NCI-H345 treated with DMSO at 0.1 percent for 48 hours (cell line): ENCODE measurements at regions not wholly inside any gene's neighbourhood (a gene's known extent, or its start where the extent isn't known, plus 50 kb on each side); places are given as distances from the start of the nearest gene placed in this dataset.

Source experiments
- DNase-seq: peaks from one replicate; lab custom pipeline; 2025; ENCODE audit not compliant: unreplicated experiment; lab: John Stamatoyannopoulos, UW

DNA sequence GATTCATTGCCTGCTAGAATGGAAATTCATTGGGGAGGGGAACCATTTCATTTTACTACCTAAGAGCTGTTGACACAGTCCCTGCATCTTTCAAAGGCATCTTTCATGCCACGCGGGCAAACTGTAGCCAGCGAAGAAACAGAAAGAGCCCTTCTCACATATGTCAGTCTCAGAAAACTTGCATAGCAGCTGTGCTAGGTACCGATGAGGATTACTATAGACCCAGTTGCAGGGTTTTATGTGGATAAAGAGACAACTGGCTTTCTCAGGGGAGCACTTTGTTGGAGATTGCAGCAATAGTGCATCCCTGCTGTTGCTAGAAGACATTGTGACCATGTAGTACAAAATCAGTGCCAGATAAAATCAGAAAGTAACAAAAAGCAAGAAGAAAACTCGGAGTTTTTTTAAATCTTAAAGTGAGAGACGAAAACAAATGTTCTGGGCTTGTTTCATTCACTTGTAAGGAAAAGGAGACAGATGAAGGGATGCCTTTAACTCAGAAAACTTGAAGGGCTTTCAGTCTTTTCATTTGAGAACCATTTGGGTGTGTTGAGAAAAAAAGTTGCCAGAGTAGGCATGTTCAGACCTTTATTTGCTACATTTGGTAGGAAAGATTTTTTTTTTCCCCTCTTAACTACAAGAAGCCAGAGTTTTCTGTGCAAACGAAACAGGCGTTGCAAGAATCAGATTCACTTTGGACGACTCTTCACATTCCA is 804.1 kb downstream of the USP25 start:
- DNase-seq = no peak

DNA sequence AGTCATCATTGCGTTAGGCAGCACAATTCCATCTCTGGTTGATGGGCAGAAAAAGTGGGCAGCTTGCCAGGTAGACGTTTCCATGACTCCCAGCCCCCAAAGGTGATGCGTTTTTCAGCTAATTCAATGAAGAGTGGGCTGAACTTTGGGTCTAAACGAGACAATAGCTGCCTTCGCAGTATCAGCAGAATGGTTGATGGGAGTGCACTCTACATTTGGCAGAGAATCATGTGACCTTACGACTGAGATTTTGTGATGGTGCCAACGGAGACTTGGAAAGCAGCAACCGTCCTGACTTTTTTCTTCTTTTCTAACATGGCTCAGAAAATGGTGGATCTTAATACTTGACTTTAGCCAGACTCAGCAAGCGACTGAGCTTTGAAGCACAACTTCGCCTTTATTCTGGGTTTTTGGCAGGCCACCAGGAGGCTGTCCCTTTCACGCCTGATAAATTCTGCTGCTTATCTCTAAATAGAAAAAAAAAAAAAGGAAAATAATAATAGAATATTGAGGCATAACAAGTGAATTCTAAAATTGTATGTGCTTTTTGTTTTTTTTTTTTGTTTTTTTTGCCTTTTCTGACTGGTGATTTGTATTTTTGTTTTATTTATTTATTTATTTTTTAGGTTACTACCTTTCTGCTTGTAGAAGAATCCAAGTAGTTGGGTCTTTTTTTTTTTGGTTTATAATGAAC is 804.8 kb downstream of the USP25 start:
- DNase-seq = peak; percentile 49

DNA sequence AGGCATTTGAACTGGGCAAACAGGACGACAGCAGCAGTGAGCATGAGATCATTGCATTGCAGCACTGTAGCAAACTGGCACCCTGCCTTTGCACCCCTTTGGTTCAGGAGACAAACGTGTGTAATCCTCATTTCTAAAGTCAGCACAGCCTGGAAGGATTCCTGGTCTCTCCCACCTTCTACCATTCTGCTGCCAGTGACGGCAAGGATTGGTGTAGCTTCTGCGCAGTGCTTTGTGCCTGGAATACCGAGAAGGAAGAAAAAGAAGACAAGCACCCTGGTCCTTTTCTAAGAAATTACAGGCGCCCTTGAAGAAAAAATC is 805.3 kb downstream of the USP25 start:
- DNase-seq = peak; percentile 44

DNA sequence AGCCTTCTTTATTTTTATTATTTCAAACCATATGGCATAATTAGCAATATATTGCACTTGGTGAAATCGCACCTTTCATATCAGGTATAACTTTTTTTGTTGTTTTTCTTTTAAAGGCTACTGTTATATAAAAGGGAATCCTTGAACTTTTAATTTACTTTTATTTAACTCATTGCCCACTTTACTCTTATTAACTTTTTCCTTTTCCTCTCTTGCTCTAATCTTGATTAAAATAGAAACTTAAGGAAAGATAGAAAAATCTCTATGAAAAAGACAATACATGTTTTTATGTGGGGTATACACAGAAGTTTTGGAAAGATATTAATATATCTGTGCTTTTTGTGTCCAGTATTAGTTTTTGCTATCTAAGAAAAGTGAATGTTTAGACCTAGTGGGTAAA is 805.8 kb downstream of the USP25 start:
- no peak for DNase-seq

DNA sequence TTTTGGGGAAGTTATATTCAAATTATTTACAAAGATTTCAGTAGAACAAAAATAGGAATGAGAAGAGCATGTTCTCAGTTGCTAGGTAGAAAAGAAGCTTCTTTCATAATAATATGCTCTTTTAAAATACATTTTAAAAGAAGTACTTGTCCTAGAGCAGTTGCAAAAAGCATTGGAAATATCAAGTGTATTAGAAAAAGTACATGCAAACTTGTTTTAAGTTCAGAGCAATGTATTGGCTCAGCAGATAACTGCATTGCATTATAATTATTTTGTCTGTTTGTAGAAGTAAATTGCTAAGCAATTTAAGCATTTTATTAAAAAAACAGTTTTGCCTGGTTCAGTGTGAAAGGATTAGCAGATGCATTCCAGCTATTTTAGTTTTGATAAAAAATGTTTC is 806.4 kb downstream of the USP25 start:
- no peak for DNase-seq

DNA sequence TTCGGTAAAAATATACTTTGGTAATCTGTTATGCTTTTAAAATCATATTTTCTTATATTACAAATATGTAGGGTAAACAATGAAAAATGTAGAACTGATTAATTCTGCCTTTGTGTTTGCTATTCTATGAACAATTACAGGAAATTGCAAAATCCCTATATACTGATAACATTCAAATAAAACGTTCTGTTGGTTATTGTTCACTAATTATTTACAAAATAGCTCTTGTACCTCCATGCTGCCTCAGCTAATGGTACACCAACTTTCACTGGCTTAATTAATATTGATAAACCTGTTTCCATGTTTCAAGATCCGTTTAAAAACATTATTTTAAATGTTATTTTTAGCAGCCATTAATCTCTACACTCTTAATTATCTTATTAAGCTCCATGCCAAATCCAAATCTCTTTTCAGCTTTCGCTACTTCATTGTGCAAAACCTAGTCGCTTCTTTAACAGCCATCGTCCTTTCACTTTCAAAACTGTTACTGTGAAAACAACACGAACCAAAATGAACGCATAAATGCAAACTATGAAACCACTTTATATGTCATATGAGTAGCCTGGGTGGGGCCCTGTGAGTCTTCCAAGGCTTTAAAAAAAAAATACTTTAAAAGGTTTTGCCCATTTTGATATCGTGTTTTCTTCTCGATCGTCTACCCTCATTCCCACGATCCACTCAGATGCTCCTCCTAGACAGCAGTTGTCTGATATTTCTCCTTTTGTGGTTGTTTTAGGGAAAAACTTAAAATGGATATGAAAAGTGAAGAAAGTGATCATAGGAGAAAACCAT is 807.1 kb downstream of the USP25 start:
- DNase-seq = no peak

DNA sequence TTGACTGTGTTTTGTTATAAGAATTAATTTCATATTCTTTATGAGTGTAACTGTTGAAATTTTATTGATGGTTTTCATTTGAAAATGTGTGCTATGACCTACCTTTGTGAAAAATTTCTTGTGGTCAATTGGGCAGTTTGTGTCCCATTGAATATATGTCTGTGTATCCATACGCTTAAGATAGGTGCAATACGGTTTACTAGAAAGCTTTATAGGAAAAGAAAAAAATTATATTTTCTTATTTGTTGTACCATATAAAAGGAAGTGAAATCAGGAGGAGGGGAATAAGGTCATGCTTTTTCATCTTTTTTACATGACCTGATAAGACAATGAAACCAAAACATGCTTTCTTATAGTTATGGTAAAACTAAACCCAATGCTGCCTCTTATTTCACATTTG is 807.7 kb downstream of the USP25 start:
- DNase-seq = no peak

DNA sequence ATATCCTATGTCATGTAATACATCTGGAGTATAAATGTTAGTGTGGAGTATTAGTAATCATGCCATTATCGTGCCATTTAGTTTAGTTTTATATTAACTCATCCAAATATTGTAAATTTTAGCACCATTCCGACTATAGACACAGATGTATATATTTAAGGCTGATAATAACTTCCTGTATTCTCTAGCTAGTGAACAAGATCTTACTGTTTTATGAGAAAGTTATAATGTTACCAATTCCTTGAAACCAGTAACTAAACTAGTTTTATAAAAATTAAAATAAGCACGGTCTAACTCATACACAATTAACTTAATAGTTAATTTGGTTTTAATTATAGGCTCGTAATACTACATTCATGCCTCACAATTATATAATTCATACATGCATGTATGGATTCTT is 808.6 kb downstream of the USP25 start:
- no peak for DNase-seq

DNA sequence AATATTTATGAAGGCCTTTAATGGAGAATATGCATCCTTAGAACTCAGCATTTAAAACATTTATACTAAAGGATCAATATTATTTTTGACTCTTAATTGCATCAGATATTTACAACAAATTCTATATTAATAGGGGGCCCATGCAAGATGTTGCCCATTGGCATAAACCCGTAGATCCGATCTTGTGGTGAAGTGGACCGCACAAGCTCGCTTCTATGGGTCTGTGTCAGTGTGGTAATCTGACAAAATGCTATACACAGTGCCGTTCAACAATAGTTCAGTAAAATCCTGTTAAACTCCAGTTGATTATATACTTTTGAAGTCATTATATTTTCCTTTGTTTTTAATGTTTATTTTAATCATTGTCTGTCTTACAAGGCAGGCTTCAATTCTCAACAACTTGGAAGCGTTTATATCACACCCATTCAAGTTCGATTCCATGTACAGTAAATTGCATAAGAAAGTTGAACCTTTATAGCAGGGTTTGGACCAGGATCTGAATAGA is 809.2 kb downstream of the USP25 start:
- DNase-seq = no peak

DNA sequence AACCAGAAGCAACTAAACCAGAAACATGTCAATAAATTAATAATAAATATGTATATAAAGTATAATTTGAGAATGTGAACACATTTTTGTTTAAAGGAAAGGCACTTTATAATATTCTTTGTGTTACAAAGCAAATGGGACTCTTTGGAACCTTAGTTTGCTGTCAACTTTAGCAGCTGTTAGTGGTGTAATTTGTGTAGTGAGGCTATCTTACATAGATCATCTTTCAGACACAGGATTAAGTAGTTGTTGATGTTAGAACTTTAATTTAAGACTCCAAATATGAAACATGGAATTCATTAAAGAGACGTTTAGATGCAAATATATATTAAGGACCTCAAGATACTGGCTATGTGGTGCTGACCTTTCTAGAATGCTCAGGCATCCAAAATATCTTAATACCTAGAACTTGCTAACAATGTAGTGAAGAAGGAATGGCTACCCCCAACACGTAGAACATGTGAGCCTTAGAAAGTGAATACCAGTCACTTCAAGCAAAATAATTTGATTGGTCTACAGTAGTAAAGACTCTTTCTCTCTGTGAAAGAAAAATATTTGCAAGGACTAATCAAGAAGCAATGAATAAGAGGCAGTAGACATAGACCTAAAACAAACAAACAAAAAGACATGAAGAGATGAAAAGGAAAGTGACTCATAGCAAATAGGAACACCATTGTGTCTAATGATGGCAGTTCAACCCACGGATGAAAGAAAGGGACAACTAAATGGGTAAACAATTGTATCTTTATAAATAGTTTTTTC is 811.4 kb downstream of the USP25 start:
- no peak for DNase-seq

DNA sequence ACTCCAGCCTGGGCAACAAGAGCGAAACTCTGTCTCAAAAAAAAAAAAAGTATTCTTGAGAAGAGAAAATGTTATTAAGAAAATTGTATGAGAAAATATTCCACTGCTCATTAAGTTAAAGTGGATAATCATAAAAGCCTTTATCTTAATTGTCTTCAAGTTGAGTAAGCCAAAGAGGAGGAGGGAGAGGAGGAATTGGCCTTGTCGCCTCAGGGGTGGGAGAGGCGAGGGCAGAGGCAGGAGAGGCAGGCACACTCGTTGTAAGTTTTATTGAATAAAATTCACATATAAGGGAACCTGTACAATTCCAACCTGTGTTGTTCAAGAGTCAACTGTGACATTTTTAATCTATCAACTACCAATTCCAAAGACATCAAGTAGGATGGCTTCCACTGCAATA is 820.3 kb downstream of the USP25 start:
- no peak for DNase-seq

DNA sequence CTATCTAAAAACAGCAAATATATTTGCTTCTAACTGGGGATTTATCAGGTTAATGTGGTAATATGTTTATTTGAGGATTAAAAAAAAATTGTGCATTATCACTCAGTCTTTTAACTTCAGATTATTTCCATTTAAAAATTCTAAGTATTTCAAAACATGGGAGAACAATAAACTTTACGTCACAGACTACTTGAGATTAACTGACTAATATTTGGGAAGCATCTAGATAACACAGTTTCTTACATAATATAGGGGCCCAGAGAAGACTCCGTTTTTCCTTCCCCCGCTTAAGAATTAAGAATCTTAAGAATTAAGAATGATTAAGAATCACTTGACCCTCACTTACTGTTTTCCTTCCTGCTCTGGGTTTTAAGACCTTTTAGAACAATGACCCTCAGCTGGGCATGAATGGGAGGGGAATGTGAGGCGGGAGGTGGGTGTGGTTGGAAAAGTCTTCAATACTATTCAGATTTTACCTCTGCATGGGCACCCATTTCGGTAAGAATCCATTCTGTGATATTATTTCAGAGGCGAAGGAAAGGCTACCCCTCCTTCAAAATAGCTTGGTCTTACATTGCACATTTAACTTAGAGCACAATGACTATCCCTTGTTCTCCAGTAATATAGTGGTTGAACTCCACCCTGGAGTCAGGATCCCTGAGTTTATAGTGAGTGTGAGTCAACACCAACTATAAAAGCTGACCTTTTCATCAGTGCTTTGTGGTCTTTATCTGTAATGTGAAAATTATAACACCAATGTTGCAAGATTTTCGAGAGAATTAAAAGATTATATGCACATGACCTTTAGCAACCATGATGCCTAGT is 821.3 kb downstream of the USP25 start:
- no peak for DNase-seq

DNA sequence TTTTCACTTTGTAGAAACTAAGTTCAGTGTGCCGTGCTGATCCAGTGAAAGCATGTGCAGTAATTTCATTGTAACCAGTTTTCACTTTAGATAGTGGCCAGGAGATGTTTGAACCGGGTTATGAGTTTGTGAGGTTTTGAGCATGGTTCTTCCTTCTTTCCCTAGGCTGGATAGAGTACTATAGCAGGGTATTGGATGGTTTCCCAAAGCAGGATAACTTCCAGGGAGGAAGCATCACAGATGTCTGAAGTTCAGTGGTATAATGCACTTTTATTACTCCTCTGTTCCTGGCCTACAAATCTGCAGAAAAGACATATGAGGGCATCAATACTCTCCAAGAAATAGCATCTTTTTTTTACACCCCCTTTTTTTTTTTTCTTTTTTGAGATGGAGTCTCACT is 823.1 kb downstream of the USP25 start:
- no peak for DNase-seq

DNA sequence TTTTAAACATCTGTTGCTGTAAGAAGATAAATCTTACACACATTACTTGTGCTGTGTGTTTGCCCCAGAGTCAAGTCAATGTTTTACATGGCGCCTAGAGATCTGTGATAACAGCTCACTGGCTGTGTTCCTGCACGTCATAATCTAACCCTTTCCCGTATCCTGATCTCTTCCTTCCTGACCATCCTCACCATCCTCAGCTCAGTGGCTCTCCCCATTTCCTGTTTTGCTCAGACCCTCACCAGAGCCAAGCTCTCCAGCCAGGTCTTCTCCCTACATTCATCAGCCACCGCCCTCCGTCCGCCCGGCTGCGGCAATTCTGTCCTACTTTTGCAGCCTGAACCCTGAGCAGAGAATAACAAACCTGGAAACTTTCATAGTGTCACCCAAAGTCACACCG is 824.7 kb downstream of the USP25 start:
- DNase-seq = no peak

DNA sequence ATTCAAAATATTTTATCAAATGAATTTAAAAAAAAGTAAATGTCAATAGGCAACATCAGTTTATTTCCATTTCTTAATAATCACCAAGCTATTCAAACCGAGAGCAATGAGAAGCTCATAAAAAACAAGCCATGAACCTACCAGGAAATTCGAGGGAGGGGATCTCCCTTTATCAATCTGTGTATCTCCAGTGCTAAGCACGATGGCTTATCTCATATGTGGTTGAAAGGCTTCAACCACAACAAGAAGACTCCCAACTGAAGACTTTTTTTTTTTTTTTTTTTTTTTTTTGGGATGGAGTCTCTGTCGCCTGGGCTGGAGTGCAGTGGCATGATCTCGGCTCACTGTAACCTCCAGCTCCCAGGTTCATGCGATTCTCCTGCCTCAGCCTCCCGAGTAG is 833.3 kb downstream of the USP25 start:
- DNase-seq = no peak

DNA sequence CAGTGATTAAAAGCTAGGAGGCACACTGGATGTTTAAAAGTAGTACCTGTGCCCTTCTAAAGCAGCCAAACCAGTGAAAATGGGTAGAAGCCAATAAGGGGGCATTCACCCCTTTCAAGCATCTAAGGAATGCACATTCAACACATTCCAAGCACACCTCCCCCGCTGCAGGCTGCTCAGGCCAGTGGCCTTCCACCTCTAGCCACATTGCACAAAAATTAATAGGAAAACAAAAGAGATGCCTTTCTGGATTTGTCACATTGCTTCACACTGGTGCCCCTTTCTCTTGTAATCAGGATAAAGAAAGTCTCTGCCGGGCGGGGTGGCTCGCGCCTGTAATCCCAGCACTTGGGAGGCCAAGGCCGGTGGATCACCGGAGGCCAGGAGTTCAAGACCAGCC is 834.0 kb downstream of the USP25 start:
- DNase-seq = no peak

DNA sequence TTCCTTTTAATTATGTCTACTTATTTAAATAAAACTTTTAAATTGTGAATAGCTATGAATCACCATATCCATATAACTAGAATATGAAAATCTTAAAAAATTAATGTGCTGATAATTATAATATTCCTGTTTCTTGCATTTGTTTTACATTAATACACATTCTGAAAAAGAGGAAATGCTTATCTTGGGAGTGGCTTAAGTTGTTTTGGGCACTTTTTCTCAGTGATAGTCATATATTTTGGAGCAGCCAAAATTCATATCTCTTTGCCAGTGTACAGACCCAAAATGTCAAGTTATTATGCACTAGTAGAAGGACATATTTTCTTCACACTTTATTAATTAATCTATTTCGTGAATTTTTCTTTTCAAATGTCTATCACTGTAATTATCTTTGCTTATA is 838.5 kb downstream of the USP25 start:
- DNase-seq = no peak

DNA sequence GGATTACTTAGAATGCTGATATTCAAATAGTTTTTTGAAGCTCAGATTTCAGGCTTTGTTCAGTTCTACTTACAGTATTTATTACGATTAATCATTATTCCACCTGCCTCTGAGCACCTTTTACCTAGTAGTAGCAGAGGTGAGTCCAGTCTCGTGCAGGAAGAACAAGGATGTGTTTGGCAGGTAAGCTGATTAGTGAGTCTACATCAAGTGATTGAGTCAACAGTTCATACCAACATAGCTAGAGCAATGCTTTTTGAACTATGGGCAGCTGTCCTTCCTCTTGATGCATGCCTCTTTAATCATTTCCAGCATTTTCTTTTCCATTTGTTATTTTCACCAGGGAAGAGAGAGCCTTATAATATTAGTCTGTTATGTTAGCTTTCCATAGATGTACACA is 838.9 kb downstream of the USP25 start:
- DNase-seq = no peak

DNA sequence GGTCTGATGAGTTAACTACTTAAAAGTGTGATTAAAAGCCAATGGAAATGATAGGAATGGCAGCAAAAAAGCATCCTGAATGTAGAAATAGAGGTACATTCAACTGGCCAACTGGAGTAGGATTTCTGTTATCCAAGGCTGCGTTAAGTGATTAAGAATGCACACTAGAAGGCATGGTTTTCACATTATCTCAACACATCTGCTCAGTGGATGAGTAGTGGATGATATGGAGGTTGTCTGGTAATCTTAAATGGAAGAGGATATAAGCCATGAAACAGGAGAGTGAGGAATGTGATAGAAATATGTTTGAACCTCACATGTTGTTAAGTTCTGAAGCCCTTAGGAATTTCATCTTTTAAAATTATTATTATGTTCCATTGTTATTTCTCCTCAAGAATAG is 839.9 kb downstream of the USP25 start:
- no peak for DNase-seq

DNA sequence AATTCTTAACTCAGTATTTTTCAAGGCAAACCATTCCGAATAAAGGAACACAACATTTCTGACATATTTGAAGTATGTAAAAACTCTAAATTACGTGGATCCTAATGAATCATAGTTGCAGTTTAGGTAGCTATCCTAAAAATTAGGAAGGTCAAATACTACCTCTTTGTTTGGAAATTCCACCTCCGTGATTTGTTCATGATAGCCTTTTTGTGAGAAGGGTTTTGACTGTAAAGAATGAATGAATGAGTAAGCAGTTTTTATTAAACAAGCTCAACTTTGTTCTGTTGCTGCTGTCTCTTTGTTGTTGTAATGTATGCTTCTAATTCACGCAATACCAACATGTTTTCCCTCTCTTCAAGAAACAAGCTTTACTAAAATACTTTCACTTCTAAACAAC is 840.4 kb downstream of the USP25 start:
- no peak for DNase-seq

DNA sequence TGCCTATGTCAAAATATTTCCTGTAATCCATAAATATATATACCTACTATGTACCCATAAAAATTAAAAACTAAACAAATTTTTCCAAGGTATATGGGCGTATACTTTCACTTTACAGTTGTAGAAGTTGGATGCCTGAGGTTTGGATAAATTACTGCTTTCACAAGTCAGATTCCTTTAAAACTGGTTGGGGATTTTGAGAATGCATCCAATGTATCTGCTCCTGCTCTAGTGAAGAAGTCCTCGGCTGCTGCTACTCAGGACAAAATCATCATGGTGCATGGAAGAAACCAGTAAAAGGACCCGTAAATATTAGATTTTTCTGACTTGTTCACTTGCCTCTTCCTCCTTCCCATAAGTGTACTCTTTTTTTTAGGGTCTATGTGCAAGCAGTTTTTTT is 841.1 kb downstream of the USP25 start:
- no peak for DNase-seq
